Stimulated activated CD8-positive, alpha-beta memory T cell treated with anti-CD3 and anti-CD28 coated beads, Interleukin-2, amount 100 ng/mL, for 48 hours (primary cell): ENCODE measurements at regions not wholly inside any gene's neighbourhood (a gene's known extent, or its start where the extent isn't known, plus 50 kb on each side); places are given as distances from the start of the nearest gene placed in this dataset.

Experiments used
- DNase-seq, 2 donors: peaks; one replicate each; pipeline ENCODE4 v3.0.0-alpha.2; 2020; ENCODE audit warnings: low read depth in 2 of 2

DNA sequence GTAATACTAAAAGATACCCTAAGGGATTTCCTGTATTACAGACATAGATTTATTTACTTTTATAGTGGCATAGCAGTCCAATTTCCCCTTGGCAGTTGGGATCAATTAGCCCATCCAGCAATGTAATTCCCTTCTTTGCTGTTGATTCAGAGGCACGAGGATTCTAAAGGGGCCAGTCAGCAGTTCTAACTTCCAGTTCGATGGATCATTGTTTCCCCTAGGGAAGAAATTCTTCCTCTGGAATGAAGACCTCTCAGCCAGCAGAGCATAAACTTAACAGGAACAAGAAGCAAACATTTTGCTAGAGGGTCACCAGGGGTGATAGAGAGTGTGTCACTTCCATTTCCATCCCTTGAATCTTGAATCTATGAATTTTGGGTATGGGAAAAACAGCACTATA, 395.7 kb upstream of the NOVA1 start:
- DNase-seq, result no peak

DNA sequence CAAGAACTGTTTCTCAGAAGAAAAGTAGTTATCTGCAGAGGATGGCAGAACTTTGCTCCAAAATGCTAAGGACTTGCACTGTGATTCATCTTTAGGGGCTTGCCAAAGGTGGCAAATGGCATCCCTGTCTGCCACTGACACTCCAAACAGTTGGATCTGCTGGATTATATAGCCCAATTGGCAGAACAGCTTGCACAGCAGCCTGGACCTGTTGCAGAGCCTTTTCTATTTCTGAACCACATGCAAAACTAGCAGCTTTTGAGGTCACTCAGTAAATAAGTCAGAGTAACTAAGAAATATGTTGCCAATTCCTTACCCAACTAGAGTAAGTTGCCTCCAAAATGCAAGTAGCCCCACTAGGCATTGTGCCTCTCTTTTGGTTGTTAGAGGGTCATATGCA, 397.5 kb upstream of the NOVA1 start:
- DNase-seq, result no peak

DNA sequence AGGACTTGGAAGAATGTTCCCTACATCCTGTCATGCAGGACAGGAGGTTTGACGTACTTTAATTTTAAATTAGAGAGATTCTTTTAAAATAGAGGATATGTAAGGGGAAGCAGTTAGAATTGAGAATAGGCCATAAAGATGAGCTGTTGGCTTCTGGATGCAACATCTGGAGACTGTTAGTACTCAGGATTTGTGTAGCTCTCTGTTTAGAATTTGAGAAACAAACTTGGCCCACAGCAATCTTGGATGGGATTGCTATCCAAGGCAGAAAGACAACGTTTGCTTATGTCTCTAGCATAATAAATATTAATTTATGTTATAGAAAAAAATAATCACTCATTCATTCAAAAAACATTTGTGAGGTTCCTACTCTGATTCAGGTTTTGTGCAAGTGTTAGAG, 398.4 kb upstream of the NOVA1 start:
- DNase-seq, result no peak

DNA sequence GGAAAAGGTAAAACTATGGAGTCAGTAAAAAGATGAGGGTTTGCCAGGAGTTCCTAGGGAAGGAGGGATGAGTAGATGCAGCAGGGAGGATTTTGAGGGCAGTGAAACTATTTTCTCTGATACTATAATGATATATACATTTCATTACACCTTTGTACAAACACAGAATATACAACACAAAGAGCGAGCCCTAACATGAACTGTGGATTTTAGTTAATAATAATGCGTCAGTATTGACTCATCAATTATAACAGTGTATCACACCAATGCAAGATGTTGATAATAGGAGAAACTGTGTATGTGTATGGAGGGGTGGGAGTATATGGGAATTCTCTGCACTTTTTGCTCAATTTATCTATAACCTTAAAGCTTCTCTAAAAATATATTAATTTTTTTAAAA, 404.3 kb upstream of the NOVA1 start:
- DNase-seq, result no peak

DNA sequence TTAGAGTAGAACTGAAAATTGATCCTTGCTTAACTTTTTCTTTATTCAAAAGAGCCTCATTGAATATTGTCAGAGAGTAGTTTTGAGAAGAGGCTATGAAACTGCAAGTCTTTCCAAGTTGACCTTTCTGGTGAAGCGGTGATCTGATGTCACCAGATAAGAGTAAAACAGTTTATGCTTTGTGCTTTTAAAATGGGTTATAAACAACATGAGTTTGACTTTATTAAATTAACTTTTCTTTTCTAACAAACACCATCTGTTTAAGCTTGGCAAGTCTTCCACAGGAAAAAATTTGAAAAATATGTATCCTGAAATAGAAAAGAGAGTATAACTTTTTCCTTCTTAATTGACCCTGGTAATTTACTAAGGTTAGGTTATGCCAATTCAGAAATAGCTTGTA, 408.7 kb upstream of the NOVA1 start:
- DNase-seq, result no peak

DNA sequence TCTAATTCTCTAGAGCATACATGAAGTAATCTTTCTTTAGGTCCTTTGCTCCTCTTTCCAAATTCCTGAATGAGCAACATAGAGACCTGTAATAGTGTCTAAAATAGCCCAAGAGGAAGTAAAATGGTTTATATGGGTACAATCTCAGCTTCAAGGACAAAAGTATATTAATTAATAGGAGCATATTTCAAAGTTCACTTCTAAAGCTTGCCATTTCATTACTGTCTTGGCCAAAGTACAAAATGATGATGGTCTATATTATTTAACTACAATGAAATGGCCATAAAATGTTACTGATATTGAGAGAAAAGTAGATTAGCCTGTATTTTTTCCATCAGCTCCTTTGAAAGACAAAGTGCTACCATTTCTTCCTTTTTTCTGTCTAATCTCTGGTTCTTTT, 410.4 kb upstream of the NOVA1 start:
- DNase-seq, result no peak

DNA sequence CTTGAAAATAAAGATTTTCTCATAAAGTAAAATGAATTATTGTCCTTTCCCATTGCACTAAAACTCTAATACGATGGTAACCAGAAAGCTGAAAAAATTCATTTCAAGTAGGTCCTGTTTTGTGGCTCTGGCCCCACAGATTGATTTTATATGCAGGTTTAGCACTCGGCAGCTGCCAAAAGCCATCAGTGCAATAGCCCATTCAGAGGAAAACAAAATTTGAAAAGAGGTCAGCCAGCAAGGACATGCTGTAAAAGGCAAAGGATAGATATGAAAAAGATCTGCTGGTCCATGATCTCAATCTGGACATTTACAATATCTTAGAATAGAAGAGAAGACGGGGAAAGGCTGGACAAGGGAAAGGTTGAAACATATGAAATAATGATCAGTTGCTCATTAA, 414.8 kb upstream of the NOVA1 start:
- no peak for DNase-seq

DNA sequence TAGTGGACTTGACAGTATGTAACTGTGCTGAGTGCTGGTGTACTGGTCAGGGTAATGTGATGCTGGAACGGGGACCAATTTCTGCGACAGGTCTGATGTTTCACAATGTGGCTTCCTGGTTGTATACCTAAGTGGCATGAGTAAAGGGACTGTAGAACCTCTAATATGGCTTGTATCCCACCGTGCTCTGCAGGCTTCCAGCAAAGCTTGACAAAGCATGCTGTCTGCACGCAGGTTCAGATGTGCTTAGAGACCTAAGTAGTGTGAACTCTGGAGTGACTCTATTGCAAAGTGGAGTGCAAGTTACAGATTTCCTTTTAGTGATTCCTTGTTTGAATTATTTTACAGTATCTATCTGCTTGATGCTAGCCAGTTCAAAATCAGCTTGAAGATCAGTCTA, 415.8 kb upstream of the NOVA1 start:
- no peak for DNase-seq

DNA sequence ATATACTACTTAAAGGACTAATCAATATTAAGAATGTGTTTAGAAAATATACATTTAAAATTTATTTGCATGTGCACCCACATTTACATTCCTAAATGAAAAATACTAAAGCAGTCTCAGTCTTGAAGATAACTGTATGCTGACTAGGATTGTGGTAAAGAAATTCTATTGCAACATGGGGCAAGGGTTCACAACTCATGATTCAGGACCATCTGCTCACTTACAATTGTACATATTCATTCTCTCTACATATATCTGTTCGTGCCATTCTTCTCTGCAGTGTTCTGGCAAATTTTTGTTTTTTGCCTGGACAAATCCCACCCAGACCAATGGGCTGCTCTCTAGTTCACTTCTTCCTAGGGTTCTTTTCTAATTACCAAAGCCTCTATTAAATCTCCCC, 417.2 kb upstream of the NOVA1 start:
- no peak for DNase-seq

DNA sequence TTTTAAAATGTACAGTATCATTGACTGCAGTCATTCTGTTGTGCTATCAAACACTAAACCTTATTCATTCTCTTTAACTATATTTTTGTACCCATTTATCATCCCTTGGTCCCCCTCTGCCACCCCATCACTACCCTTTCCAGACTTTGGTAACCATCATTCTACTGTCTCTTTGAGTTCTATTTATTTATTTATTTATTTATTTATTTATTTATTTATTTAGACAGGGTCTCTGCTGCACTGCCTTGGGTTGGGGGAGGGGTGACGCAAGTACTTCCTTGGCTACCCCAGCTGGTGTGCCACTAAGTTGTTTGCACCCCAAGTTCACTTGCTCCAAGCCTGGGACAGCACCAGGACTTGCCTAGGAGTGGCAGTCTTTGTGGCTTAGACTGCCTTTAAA, 427.8 kb upstream of the NOVA1 start:
- DNase-seq, result no peak

DNA sequence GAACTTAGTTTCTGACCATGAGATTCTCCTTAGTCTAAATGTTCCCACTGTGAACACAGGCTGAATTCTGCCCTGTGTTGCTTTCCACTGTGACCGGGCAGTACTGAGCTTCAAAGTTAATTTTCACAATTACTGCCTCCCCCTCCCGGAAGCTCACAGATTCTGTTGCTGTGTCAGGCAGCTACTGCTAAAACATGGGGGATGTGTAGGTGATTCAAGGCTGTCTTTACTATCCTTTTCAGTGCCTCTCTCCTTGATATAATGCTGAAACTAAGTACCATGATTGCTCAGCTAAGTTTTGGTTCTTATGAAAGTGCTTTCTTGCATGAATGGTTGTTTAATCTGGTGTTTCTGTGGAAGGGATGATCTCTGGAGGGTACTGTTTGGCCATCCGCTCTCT, 428.3 kb upstream of the NOVA1 start:
- no peak for DNase-seq

DNA sequence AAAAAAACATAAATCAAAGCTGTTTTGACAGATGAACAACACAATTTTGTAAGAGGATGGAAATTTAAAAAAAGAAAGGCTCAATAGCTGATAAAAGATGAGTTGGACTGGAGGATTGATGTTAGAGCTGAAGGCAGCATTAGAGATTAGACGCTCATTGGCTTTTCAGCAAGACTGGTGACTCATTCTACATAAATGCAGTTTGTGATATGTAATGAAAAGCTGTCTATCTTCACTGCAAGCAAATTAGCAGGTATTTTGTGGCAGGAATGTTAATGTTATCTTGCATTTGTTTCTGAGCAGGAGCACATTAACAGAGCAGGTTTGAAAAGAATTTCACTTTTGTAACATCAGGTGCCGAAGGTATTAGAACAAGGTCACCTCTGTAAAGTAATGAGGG, 442.7 kb upstream of the NOVA1 start:
- DNase-seq, result no peak

DNA sequence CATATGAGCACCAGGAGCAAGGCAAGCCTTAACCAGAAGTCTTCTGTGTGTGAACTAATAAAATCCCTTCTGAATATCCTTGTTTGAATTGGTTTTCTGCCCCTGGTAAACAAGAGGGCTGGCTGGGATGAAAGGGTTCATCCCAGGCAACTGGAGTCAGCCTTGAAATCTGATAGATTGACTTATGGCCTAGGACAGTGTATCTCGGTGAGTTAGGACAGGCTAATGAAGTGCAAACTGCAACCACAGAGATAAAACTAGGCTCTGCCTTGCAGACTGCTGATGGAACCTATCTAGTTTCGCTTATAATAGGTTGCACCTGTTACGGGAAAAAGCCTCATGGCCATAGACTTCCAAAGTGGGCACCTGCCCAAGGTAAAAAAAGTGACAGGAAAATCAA, 451.9 kb upstream of the NOVA1 start:
- no peak for DNase-seq

DNA sequence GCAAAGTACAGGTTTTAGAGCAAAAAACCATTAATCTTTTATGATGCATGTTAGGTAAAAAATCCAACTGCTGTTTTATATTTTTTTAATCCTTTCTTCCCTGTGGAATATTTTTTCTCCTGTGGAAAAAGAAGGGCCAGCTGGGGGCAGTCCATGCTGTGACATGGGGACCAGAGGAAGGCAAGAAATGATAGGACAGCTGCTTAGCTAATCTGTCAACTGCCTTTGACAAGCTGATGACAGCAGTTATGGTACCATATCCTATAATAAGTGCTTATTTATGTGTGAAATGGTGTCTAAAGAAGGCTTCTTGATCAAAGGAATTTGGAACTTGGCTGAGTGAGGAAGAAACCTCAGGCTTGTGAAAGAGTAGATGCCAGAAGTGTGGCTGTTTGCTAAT, 452.4 kb upstream of the NOVA1 start:
- no peak for DNase-seq

DNA sequence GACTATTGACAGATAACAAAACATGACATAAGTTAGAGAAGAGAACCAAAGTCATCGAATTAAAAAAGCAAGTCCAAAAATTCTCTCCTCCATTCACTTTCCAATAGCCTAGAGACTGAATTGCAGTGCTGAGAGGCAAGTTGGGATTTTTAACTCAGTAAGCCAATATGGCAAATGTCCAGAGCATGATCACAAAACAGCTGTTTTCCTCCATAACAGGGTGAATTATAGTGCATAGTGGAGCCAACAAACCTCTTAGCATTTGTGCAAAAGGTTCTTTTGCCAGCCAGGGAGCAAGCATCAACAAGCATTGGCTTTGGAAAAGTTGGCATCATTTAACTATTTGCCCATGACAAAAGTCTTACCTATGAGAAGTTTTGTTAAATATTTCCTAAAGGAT, 458.8 kb upstream of the NOVA1 start:
- no peak for DNase-seq

DNA sequence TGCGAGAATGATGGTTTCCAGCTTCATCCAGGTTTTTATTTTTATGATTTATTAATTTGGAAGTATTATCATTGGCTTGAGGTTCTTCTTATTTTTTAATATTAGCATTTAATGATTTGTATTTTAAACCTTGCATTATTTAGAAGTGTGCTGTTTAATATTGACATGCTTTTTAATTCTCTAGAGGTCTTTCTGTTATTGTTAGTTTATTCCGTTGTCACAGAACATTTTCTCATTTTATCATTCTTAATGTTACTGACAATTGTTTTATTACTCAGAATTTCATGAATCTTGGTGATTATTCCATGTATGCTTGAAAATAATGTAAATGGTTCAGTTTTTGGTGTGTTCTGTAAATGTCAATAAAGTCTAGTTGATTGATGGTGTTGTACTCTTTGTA, 463.5 kb upstream of the NOVA1 start:
- no peak for DNase-seq

DNA sequence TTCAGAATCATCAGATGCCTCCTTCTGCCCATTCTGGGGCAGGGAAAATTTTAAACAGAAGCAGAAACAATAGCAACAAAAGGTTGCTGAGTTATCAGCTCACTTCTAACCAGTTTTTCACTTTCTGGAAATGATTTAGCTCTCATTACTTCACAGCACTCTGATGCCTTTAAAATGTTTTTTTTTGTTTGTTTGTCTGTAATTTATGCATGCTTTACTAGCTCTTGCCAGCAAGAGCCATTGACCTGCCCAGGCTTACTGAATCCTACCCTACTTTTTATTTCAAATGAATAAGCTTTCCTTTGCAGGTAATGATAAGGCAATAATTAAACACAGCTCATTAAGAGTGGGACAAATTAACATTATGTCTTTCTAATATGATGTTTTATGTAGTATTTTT, 466.1 kb upstream of the NOVA1 start:
- DNase-seq, result no peak

DNA sequence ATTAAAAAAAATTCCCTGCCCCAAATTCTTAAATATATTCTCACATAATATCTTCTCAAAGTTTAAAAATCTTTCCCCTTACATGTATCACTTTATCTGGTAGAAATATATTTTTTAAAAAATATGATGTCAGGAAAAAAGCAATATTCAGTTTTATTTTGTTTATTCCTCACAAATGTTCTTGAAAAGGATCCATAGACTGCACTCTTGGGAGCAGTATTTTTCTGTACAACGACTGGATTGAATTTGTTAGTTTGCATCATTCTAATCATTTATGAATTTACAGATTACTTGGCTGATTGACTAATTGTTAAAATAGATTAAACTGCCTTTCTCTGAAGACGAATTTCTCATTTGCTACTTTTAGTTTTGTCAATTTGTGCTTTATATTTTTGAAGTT, 468.1 kb upstream of the NOVA1 start:
- no peak for DNase-seq

DNA sequence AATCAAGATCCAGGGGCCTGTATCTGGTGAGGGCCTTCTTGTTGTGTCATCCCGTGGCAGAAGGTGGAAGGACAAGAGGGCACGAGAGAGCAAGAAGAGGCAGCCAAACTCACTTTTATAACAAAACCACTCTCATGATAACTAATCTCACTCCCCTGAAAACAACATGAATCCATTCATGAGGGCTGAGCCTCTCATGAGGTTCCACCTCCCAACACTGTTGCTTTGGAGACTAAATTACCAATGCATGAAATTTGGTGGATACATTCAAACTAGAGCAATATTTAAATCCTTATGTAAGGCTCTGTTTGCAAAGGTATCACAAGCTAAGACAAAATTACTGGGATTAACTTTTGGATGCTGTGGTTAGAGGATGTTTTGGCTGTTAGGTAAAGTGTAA, 470.1 kb upstream of the NOVA1 start:
- no peak for DNase-seq

DNA sequence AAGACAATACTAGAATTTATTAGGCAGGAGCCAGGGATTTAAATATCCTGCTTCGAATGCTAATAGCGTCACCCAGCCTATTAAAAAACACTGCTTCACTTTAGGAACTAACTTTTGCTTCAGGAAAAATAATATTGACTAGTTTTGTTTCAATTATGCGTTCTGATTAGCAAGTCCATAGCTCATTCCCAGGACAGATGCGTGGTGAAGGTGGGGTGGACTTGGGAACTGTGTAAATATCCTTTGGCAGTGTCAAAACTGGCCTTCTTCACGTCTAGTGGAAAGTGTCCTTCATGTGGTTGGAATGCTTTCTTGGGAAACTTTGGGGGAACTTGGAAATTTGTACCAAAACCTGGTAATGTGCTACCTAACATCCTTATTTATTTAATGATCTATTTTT, 474.8 kb upstream of the NOVA1 start:
- DNase-seq, result no peak

DNA sequence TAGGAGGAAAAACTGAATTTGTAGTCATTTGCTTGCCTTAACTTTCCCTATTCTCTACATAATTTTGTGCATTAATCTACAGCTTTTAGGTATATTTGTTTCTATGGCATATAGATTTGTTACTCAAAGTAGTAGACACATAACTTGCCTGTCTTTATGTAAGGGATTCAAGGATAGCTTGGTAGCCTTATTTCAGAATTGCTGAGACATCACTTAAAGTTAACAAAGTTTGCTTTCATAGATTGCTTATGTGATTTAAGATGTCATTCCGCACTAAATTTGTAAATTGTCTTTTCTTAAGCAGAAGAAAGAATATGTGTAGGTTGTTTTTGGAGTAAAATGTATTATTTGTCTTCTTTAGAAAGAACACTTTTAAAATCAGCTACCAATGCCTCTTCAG, 477.7 kb upstream of the NOVA1 start:
- no peak for DNase-seq

DNA sequence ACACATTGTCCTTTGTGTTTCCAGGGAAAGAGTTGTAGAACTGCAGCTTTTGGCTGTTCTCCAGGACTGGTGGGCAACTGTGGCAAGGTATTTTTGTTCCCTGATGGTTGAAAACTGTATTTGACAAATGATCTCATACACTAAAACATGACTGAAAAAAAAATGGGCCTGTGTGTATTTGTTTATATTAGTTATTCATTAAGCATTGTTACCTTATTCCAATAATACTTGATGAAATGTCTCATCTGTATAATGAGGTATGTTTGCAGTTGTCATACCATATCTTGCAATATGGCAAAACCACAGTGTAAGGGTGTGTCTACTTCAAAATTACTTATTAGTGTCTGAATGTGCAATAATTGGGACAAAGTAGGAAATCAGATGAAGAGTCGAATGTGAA, 479.4 kb upstream of the NOVA1 start:
- DNase-seq, result no peak

DNA sequence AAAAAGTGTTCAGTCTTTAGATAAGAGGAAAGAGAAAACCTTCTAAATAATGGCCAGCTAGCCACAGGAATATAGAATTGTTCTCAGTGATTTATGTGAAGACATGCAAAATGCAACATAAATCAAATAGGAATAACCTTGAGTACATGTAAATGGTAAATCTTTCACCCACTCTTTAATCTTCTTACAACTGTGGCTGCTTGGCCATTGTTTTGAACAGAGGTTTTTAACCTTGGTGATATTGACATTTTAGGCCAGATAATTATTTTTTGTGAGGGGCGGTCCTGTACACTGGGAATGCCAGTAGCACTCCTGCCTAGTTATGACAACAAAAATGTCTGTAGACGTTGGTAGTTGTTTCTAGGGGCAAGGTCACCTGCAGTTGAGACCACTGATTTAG, 479.9 kb upstream of the NOVA1 start:
- DNase-seq, result no peak

DNA sequence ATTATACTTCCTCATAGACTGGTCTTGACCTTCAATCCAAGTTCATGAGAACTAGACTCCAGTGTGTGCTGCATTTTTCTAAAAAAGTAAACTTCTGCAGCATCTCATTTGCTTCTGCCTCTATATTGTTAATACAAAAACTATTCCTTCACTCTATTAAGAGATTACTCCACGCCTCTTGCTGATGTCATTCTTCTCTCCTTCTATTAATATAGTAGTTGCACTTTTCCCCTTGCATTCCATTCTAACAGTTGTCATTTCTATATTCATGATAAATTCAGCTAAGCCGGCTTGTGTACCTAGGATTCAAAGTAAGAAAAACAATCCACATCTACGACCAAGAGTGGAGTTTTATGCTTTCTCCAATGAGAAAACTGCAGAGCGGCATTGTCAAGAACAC, 480.4 kb upstream of the NOVA1 start:
- no peak for DNase-seq

DNA sequence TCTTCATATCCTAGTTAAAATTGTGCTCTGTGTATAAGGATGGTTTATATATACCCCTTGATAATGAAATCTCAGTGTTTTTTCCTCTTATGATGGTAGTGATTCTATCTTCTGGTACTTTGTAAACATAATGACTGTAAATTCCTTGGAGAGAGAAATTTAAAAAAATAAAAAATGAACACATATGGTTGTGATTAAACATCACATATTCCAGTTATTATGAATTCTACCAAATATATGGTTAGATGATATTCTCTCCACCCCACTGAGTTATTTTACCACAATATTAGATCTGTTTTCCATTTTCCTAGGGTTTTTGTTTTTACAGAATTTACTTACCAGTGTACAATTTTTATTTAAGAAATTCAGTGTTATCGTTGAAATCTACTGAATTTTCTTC, 481.9 kb upstream of the NOVA1 start:
- DNase-seq, result no peak
